OCI-LY3 (cell line): ENCODE measurements at regions not wholly inside any gene's neighbourhood (a gene's known extent, or its start where the extent isn't known, plus 50 kb on each side); places are given as distances from the start of the nearest gene placed in this dataset.

ENCODE experiments used
- H2AFZ ChIP-seq: fragments of 200-600, 300-600 bp; shearing (Covaris generic); 2 replicates; pipeline ENCODE4 v1.6.0; 2014; ENCODE audit warnings: antibody characterized with exemption, low read depth, low read length
- H3K27ac ChIP-seq: fragments of 200-600, 300-600 bp; sonication (generic); 2 replicates; pipeline ENCODE4 v1.5.1; 2014; ENCODE audit warnings: mild to moderate bottlenecking, low read length, moderate library complexity, mixed read lengths
- H3K27me3 ChIP-seq: fragments of 200-600, 300-600 bp; sonication (generic); 2 replicates; pipeline ENCODE4 v1.6.1; 2014; ENCODE audit warnings: low read depth, low read length, mixed read lengths
- H3K36me3 ChIP-seq: fragments of 200-600, 300-600 bp; sonication (generic); replicated peaks from 2 replicates; pipeline ENCODE3; 2014; ENCODE audit warnings: low read depth, low read length, mixed read lengths
- H3K4me1 ChIP-seq: fragments of 300-600, 200-600 bp; sonication (generic); 2 replicates; pipeline ENCODE4 v1.6.1; 2014; ENCODE audit warnings: low read length, mixed read lengths
- H3K4me2 ChIP-seq: fragments of 200-600, 300-600 bp; sonication (generic); 2 replicates; pipeline ENCODE4 v1.6.1; 2014; ENCODE audit warnings: low read length, mixed read lengths
- H3K4me3 ChIP-seq: fragments of 300-600, 200-600 bp; sonication (generic); 2 replicates; pipeline ENCODE4 v1.5.1; 2014; ENCODE audit warnings: antibody characterized with exemption, mild to moderate bottlenecking, low read length, moderate library complexity
- H3K79me2 ChIP-seq: fragments of 300-600, 200-600 bp; shearing (Covaris generic); 2 replicates; pipeline ENCODE4 v1.6.1; 2014; ENCODE audit warnings: mild to moderate bottlenecking, low read length, mixed read lengths
- H3K9ac ChIP-seq: fragments of 300-600, 200-600 bp; shearing (Covaris generic); 2 replicates; pipeline ENCODE4 v1.6.0; 2014; ENCODE audit warnings: mild to moderate bottlenecking, low read length, moderate library complexity
- H3K9me3 ChIP-seq: fragments of 200-600, 300-600 bp; shearing (Covaris generic); 2 replicates; pipeline ENCODE4 v1.6.1; 2014; ENCODE audit warnings: low read length, mixed read lengths; ENCODE audit not compliant: insufficient read depth
- H4K20me1 ChIP-seq: fragments of 200-600, 300-600 bp; sonication (generic); 2 replicates; pipeline ENCODE4 v1.6.1; 2016; ENCODE audit warnings: low read length, mixed read lengths; ENCODE audit not compliant: insufficient read depth
- CTCF ChIP-seq: fragments of 200-600, 300-600 bp; sonication (generic); IDR thresholded peaks from 2 replicates; pipeline ENCODE4 v1.5.1; 2014; ENCODE audit warnings: antibody characterized with exemption, low read length, low read depth
- EZH2phosphoT487 ChIP-seq: fragments of 200-600 bp; shearing (Covaris generic); IDR thresholded peaks from 2 replicates; pipeline ENCODE4 v1.6.1; 2018; ENCODE audit warnings: antibody characterized with exemption, mixed run types, low read depth

GRCh38 chr7:85829817-85830432 is 643.1 kb upstream of the SEMA3D start:
- Histone ChIP-seq H2AFZ (no peak overlapping the region), H3K79me2 (no peaks in the 10 kb centered on the region), H3K4me3 (no peak overlapping the region), H3K9ac (no peak overlapping the region), H3K4me1 (no peaks in the 10 kb centered on the region), H3K27ac (no peak overlapping the region), H3K36me3 (no peaks in the 10 kb centered on the region), H3K4me2 (no peak overlapping the region), H3K27me3 (no peaks in the 10 kb centered on the region), H3K9me3 (no peaks in the 10 kb centered on the region), H4K20me1 (no peaks in the 10 kb centered on the region)
- TF ChIP-seq EZH2phosphoT487 (no peak), CTCF (peak; percentile 63)

GRCh38 chr7:85829176-85829575 is 642.3 kb upstream of the SEMA3D start:
- H3K27me3 ChIP-seq, result no peaks in the 10 kb centered on the region
- H3K4me1 ChIP-seq, result no peaks in the 10 kb centered on the region
- no peak overlapping the region for H3K4me3 ChIP-seq
- TF ChIP-seq EZH2phosphoT487, result no peak
- no peak for TF ChIP-seq CTCF
- no peaks in the 10 kb centered on the region for H4K20me1 ChIP-seq
- no peak overlapping the region; the same call in 1 of the 2 replicates for H2AFZ ChIP-seq
- H3K27ac ChIP-seq, result no peak overlapping the region
- no peaks in the 10 kb centered on the region for H3K79me2 ChIP-seq
- H3K4me2 ChIP-seq, result no peak overlapping the region
- no peaks in the 10 kb centered on the region for H3K36me3 ChIP-seq
- H3K9ac ChIP-seq, result no peak overlapping the region
- H3K9me3 ChIP-seq, result no peaks in the 10 kb centered on the region

GRCh38 chr7:85828614-85829013 is 641.8 kb upstream of the SEMA3D start:
- Histone ChIP-seq H2AFZ (no peak overlapping the region; the same call in 1 of the 2 replicates), H3K9ac (no peak overlapping the region), H3K9me3 (no peaks in the 10 kb centered on the region)

More at GRCh38 chr7:85828614-85829013, 641.8 kb upstream of the SEMA3D start:
- no peaks in the 10 kb centered on the region for H4K20me1 ChIP-seq
- no peaks in the 10 kb centered on the region for H3K27me3 ChIP-seq
- no peaks in the 10 kb centered on the region for H3K36me3 ChIP-seq
- TF ChIP-seq CTCF (no peak), EZH2phosphoT487 (no peak)
- no peak overlapping the region for H3K4me2 ChIP-seq
- H3K4me1 ChIP-seq, result no peaks in the 10 kb centered on the region
- no peaks in the 10 kb centered on the region for H3K79me2 ChIP-seq
- H3K27ac ChIP-seq, result no peak overlapping the region
- no peak overlapping the region for H3K4me3 ChIP-seq
